ENCODE measurements at regions not wholly inside any gene's neighbourhood (a gene's known extent, or its start where the extent isn't known, plus 50 kb on each side); places are given as distances from the start of the nearest gene placed in this dataset.

DNA sequence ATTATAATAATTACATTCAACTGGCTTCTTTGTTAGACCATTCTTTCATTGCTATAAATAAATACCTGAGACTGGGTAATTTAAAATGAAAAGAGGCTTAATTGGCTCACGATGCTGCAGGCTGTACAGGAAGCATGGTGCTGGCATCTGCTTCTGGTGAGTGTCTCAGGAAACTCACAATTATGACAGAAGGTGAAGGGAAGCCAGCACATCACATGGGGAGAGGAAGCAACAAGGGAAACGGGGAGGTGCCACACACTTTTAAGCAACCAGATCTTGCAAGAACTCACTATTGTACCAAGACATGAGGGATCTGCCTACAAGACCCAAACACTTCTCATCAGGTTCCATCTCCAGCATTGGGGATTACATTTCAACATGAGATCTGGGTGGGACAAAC lies 413.1 kb upstream of the ARRDC4 start:
- Histone ChIP-seq H3K4me3 (no peak overlapping the region), H3K27ac (no peak overlapping the region), H3K27me3 (no peaks in the 10 kb centered on the region), H3K36me3 (replicated peaks in 1 of 2) (no peaks in the 10 kb centered on the region), H3K4me1 (replicated peaks in 1 of 2) (no peaks in the 10 kb centered on the region), H3K9me3 (replicated peaks in 1 of 3) (no peaks in the 10 kb centered on the region)
- no peak for TF ChIP-seq POLR2A (IDR thresholded peaks at IDR 0.05)
- no peak for TF ChIP-seq CTCF (IDR thresholded peaks at IDR 0.05)
- no peak for DNase-seq
- intact Hi-C loops (cut with DNase I) = no loop called here
- WGBS, 4 donors = 50 to 55% (median 53%) methylated on average over 2 of the region's 2 CpGs

DNA sequence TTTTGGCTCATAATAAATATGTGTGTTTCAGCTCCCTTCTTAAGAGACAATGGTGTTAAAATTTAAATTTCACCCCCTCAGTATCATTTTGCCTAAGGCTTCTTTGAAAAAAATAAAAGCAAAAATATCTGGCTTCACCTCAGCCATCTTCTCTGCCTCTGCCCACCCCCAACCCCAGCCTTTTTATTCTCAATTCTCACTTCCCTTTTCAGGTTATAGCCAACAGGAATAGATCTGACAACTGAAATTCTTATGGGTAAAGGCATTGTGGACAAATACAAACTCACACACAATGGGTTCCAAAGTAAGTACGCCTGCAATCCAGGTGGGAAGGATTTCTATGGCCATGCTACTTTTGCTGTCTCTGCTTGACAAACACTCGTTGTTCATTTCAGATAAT lies 399.0 kb upstream of the ARRDC4 start:
- Histone ChIP-seq H3K9me3 (replicated peaks in 1 of 3) (no peaks in the 10 kb centered on the region), H3K27me3 (no peaks in the 10 kb centered on the region), H3K4me1 (replicated peaks in 1 of 2) (no peaks in the 10 kb centered on the region), H3K27ac (no peak overlapping the region), H3K36me3 (replicated peaks in 1 of 2) (no peaks in the 10 kb centered on the region), H3K4me3 (no peak overlapping the region)
- DNase-seq = no peak
- TF ChIP-seq POLR2A (IDR thresholded peaks at IDR 0.05) (no peak), CTCF (IDR thresholded peaks at IDR 0.05) (no peak)
- 69 to 79% (median 73%) methylated on average over 2 of the region's 2 CpGs for WGBS, 4 donors
- intact Hi-C loops (cut with DNase I) = no loop called here

DNA sequence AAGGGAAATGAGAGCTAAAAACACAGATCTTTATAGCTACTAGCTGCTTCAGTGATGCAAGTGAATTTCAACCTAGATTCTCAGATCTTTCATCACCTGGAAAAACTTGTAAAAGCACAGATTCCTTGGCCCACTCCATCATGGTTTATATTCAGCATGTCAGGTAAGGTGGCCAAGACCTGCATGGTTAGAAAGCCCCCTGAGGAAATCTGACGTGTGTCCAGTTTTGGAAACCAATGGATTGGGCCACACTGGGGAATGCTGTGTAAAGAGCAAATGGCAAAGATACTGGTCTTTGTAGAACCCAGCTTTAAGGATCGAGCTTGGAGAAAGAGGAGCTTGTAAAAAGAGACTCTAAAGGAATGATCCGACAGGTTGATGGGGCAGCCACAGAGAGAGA lies 397.0 kb upstream of the ARRDC4 start:
- intact Hi-C loops (cut with DNase I) = no loop called here
- Histone ChIP-seq H3K4me1 (replicated peaks in 1 of 2) (no peaks in the 10 kb centered on the region), H3K36me3 (replicated peaks in 1 of 2) (no peaks in the 10 kb centered on the region), H3K4me3 (no peak overlapping the region), H3K27ac (no peak overlapping the region), H3K9me3 (replicated peaks in 1 of 3) (no peaks in the 10 kb centered on the region), H3K27me3 (no peaks in the 10 kb centered on the region)
- TF ChIP-seq POLR2A (IDR thresholded peaks at IDR 0.05) = no peak
- TF ChIP-seq CTCF (IDR thresholded peaks at IDR 0.05) = no peak
- 77 to 93% (median 80%) methylated on average over 3 of the region's 3 CpGs for WGBS, 4 donors
- no peak for DNase-seq

DNA sequence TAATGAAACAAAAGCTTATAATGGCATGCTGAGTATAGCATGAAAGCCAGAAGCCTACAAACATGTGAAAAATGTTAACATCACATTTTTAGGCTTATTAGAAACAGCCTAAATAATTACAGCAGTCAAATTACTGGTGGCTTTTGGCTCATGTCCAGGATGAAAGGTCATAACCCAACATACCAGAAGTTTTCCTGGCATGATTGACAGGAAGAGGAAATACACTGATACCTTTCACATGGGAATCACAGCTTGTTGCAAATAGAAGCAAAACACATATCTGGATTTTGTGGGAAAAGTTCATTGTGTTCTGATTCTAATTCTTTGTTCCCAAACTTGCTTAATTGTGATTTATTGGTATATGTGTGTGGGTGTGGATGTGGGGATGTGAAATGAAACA lies 393.5 kb upstream of the ARRDC4 start:
- no peak for DNase-seq
- Histone ChIP-seq H3K4me3 (no peak overlapping the region), H3K27ac (no peak overlapping the region), H3K4me1 (replicated peaks in 1 of 2) (no peaks in the 10 kb centered on the region), H3K27me3 (no peaks in the 10 kb centered on the region), H3K9me3 (replicated peaks in 1 of 3) (no peaks in the 10 kb centered on the region), H3K36me3 (replicated peaks in 1 of 2) (no peaks in the 10 kb centered on the region)
- no peak for TF ChIP-seq CTCF (IDR thresholded peaks at IDR 0.05)
- no peak for TF ChIP-seq POLR2A (IDR thresholded peaks at IDR 0.05)
- intact Hi-C loops (cut with DNase I) = no loop called here
